NCI-H2107 treated with DMSO at 0.1 percent for 48 hours (cell line): ENCODE measurements at regions not wholly inside any gene's neighbourhood (a gene's known extent, or its start where the extent isn't known, plus 50 kb on each side); places are given as distances from the start of the nearest gene placed in this dataset.

Experiments
- DNase-seq: peaks from one replicate; lab custom pipeline; 2025; ENCODE audit not compliant: unreplicated experiment; lab: John Stamatoyannopoulos, UW

DNA sequence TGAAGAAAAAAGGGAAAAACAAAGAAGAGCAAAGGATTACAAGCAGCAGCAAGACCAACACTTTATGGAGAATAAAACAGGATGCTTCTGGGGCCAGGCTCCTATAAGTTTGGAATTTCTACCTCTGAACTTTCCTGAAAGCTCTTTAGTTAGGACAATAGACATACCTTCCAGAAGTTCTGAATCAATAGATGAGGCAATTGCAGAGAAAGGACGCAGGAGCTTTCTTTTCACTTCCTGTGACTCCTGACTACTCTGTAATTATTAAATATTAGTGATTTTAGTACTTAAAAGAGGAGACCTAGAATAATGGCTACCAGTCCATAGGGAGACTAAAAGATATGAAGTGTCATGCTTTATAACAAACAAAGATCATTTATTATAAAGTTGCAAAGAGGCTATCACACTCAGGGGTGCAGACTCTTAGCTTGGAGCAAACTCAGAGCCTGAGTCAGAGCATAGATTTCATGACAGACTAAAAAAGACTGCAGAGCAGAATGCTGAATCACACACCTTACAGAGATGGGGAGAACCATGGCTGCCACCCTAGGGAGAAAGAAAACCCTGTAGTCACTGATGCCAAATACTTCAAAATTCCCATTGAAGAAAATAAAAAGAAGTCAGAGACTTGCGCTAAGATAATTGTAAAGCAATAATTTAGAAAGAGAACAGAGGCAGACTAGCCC lies 52.5 kb upstream of the FAM136A start:
- DNase-seq = no peak
